ENCODE measurements at regions not wholly inside any gene's neighbourhood (a gene's known extent, or its start where the extent isn't known, plus 50 kb on each side); places are given as distances from the start of the nearest gene placed in this dataset.
"Not testable (repeated sequence)": the region's sequence is repeated elsewhere in the genome, so short reads cannot be mapped to it uniquely, and the experiment has no call there.

- DNase-seq, result no peak
These were observed 1124.2 kb downstream of the PCDH7 start for GRCh38 chr4:31844350-31844749.

GRCh38 chr4:31851946-31852345 is 1131.8 kb downstream of the PCDH7 start:
- DNase-seq, result no peak

DNA sequence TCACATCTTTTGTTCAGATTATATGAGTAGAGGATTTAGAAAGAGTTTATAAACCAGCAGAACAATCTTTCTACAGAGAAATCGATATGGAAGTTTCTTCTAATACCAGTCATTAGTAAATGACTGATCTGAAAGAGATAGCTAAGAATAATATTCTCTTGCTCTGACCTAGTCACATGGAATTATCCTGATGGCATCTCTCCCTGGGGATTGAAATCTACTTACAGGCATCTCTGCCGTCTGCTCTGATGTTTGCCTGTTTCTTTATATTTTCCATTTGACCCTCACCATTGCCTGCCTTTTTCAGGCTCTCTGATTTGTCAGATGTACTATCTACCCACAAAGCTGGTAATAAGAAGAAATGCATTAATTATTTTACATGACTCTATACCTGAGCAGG is 1157.3 kb downstream of the PCDH7 start:
- DNase-seq, result no peak

GRCh38 chr4:31880837-31881236 is 1160.7 kb downstream of the PCDH7 start:
- DNase-seq, result not testable (repeated sequence)

- DNase-seq, result no peak
These were observed 1176.2 kb downstream of the PCDH7 start for GRCh38 chr4:31896349-31896748.

DNA sequence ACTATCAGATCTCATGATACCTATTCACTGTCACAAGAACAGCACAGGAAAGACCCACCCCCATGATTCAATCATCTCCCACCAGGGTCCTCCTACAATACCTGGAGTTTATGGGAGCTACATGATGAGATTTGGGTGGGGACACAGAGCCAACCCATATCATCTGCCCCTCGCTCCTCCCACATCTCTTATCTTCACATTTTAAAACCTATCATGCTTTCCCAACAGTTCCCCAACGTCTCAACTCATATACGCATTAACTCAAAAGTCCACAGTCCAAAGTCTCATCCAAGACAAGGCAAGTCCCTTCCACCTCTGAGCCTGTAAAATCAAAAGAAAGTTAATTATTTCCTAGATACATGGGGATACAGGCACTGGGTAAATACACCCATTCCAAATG is 1185.2 kb downstream of the PCDH7 start:
- DNase-seq, result no peak

DNA sequence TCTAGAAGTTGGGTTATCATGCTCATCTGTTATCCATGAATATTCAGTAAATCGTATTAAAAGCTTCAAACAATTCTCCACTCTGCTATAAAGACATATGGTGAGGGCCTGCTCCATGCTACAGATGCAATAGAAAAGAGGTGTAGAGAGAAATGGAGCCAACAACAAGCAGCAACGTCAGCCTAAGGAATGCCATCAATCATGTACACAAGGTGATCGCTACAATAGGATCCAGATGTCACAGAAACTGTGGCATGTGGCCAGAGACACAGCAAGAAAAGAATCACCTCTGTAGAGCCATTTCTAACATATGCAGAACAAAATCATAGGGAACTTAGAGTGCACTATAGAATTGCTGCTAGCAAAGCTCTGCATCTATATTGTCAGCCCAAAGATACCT is 1188.1 kb downstream of the PCDH7 start:
- DNase-seq, result no peak

GRCh38 chr4:31917334-31917733 is 1197.2 kb downstream of the PCDH7 start:
- DNase-seq, result no peak

GRCh38 chr4:31918891-31919290 is 1198.7 kb downstream of the PCDH7 start:
- peak; percentile 60 for DNase-seq

DNA sequence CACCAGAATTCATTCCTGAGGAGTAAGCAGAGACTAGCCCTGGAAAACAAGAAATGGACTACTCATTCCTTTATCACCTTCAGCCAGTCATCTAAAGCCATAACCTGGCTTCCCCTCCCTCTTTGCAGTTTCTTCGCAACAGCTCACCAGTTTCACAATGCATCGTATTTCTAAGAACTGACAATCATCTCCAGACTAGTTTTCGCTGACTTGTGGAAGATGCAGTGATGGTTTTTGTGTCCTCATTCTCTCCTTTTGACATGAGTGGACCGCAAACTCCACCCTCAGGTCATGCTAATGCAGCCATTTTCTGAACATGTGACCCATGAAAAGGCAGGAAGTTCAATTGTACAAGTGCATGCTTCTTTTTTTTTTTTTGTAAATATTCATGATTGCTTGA is 1203.5 kb downstream of the PCDH7 start:
- DNase-seq, result no peak

DNA sequence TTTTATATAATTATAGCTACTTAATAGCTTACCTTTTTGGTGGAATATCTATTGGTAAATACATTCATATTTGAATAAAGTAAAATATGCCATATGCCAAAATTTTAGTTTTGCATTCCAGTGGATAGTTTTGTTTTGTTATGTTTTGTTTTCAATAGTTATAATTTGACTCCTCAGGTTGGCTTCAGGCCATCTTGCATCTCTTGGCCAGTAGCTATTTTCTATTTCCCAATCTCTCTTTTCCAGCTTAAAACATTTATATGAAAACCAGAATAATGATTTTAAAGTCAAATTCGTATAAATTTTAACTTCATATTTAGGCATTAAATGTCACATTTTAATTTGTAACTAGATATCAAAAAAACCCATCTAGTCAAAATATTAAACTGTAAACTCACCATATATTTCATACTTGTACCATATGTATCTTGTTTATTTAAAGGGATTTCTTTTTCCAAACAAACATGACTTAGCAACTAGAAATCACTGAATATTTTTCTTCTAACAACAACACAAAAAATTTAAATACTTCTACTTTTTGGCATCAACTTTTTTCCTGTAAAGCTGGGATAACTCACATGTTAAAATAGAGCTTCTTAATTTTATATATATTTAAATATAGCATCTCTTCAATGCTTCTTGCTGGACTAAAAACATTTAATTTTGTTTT is 1209.6 kb downstream of the PCDH7 start:
- DNase-seq, result no peak

DNA sequence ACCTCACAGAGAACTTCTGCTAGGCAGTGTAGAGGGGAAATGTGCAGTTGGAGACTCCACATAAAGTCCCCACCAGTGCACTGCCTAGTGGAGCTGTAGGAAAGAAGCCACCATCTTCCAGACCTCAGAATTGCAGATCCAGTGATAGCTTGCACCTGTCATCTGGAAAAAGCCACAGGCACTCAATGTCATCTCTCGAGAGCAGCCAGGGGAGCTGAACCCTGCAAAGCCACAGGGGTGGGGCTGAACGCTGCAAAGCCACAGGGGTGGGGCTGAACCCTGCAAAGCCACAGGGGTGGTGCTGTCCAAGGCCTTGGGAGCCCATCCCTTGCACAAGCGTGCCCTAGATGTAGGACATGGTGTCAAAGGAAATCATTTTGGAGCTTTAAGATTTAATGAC is 1226.3 kb downstream of the PCDH7 start:
- no peak for DNase-seq

GRCh38 chr4:31947101-31947500 is 1226.9 kb downstream of the PCDH7 start:
- DNase-seq, result no peak

DNA sequence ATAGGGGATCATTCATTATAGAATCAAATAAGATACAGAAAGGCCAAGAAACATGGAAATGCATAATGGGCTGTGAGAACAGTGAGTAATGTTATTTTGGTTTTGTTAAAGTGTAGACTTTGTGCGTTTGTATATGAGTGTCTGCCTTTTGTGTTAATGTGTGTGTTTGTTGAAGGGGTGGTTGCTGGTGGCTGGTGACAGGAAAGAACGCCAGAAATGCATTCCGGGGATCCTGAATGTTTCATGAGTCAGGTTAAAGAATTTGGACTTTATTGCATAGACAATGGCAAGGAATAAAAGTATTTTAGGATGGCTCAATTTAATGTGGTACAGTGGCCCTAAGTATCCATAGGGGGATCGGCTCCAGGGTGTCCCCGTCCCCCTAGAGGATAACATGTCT is 1228.9 kb downstream of the PCDH7 start:
- DNase-seq, result no peak

DNA sequence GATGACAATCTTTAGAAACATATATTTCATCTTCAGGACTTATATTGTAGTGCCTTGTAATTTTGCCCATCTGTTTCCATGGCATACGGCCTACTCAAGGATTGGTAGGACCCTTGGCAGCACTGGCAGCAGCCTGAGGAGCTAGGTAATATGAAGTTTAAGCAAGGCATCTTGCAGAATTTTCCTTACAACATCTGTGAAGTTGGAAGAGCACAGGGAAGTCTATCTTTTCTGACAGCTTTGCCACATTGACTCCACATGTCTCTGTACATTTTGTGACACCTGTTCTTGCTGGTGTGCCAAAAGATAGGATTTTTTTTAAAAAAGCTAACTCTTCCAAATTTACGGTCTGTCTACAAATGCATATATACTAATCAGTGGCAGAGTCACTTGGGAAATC is 1235.2 kb downstream of the PCDH7 start:
- no peak for DNase-seq

- DNase-seq, result no peak
These were observed 1239.8 kb downstream of the PCDH7 start for GRCh38 chr4:31959972-31960371.

GRCh38 chr4:31964685-31965084 is 1244.5 kb downstream of the PCDH7 start:
- DNase-seq, result no peak

GRCh38 chr4:31968842-31969241 is 1248.7 kb downstream of the PCDH7 start:
- no peak for DNase-seq

DNA sequence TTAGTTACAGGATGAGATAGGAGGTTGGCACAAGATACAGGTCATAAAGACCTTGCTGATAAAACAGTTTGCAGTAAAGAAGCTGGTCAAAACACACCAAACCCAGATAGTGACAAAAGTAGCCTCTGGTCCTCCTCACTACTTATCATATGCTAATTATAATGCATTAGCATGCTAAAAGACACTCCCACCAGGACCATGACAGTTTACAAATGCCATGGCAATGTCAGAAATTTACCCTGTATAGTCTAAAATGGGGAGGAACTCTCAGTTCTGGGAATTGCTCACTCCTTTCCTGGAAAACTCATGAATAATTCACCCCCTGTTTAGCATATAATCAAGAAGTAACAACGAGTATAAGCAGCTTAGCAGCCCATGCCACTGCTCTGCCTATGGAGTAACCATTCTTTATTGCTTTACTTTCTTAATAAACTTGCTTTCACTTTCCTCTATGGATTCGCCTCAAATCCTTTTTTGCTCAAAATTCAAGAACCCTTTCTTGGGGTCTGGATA is 1254.4 kb downstream of the PCDH7 start:
- no peak for DNase-seq

DNA sequence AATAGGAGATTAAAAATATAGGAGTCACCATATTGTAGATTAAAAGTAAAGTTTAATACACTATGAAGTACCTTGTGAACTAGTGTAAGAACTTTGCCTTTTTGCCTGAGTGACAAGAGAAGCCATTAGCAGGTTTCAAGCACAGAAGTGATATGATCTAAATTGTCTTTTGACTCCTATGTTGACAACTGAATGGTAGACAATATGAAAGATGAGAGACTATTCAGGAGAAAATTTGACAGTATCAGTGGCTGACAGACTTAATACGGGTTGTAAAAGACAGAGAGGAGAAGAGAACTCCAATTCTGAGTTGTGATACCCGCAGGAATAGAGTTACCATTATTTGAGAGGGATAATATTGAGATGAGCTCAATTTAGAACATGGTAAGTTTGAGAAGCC is 1259.8 kb downstream of the PCDH7 start:
- no peak for DNase-seq

DNA sequence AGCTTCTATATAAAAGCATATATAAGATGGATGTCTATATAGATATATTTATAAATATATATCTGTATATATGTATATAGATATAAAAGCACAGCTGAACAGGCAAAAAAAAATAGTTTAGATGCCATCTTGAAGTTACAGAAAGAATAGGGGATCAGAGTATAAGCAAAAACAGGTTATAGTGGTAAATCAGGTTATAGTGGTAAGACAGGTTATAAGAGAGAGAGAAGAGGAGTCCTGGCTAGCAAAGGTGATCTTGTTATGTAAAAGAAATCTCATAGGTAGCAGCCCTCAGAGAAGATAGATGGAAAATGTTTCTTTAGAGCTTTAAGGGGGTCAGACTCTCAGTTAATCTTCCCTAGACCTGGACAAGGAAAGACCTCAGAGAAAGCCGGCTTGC is 1263.1 kb downstream of the PCDH7 start:
- no peak for DNase-seq

- no peak for DNase-seq
These were observed 1263.5 kb downstream of the PCDH7 start for GRCh38 chr4:31983677-31984076.

- peak; percentile 88 for DNase-seq
These were observed 1264.7 kb downstream of the PCDH7 start for GRCh38 chr4:31984872-31985271.

- DNase-seq, result no peak
These were observed 1276.1 kb downstream of the PCDH7 start for GRCh38 chr4:31995943-31996901.
